HG02642 (cell line): ENCODE measurements at regions not wholly inside any gene's neighbourhood (a gene's known extent, or its start where the extent isn't known, plus 50 kb on each side); places are given as distances from the start of the nearest gene placed in this dataset.
"Not testable (repeated sequence)": the region's sequence is repeated elsewhere in the genome, so short reads cannot be mapped to it uniquely, and the experiment has no call there.

ENCODE experiments used
- ATAC-seq: cut with Tn5 transposase; IDR thresholded peaks from one replicate; pipeline ENCODE4 v1.9.1; 2021; ENCODE audit warnings: mild to moderate bottlenecking; ENCODE audit not compliant: unreplicated experiment, poor library complexity

DNA sequence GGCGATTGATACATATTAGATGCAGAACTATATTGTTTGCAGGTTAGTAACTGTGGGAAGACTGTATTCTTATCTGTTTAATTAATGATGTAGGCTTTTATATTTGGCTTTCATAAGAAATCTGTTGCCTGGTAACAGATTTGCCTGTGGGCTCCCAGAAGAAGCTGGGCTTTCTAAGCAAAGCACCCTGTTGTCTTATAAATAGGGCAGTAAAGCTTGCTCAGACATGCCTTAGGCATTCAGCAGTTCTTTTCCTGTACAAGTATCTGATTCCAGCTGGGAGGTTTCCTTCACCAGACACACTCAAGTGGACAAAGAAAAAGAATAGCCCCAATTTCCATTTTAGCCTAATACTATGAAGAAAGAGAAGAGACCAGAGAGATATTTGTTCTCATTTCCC is 524.0 kb downstream of the LRRIQ3 start:
- no peak for ATAC-seq

DNA sequence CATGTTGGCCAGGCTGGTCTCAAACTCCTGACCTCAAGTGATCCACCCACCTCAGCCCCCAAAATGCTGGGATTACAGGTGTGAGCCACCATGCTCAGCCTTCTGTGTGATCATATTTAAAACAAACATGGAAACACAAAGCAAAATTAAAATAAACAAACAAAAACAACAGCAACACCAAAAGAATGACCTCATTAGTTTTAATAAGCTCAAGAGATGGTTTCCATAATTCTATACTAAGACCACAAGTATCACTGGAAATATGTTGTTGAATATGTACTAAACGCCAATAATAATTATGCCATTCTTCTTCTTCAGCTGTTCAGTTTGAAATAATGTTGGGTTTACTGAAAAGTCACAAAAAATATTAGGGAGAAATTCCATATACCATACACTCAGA is 526.4 kb downstream of the LRRIQ3 start:
- no peak for ATAC-seq

DNA sequence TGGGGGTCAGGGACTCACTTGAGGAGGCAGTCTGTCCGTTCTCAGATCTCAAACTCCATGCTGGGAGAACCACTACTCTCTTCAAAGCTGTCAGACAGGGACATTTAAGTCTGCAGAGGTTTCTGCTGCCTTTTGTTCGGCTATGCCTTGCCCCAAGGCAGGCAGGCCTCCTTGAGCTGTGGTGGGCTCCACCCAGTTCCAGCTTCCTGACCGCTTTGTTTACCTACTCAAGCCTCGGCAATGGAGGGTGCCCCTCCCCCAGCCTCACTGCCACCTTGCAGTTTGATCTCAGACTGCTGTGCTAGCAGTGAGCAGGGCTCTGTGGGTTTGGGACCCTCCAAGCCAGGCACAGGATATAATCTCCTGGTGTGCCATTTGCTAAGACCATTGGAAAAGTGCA is 530.0 kb downstream of the LRRIQ3 start:
- ATAC-seq: not testable (repeated sequence)

DNA sequence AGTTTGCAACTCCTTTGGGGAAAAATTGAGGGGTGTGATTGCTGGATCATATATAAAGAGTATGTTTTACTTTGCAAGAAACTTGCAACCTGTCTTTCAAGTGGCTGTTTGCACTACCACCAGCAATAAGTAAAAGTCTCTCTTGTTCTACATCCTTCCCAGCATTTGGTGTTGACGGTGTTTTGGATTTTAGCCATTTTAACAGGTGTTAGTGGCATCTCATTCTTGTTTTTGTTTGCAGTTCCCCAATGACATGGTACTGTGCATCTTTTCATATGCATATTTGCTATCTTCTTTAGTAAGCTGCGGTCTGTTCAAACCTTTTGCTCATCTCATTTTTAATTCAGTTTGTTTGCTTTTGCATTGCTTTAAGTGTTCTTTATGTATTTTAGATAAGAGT is 535.5 kb downstream of the LRRIQ3 start:
- ATAC-seq: no peak

DNA sequence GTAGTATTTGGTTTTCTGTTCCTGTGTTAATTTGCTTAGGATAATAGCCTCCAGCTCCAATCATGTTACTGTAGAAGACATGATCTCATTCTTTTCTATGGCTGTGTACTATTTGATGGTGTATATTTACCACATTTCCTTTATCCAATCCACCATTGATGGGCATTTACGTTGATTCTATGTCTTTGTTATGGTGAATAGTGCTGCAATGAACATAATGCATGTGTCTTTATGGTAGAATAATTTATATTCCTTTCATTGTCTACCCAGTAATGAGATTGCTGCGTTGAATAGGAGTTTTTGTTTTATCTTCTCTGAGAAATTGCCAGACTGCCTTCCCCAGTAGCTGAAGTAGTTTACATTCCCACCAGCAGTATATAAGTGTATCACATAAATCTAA is 538.8 kb downstream of the LRRIQ3 start:
- ATAC-seq: no peak

DNA sequence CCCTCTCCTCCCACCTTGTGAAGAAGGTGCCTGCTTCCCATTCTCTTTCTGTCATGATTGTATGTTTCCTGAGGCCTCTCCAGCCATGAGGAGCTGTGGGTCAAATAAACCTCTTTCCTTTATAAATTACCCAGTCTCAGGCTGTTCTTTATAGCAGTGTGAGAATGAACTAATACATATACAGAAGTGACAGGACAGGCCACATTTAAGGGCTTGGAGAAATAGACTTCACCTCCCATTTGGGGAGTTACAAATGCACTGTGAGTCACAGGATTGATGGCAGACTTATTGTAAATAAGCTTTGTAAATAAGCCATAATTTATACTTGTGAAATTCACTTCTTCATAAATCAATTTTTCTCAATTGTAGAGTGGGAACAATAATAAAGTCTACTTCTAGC is 543.3 kb downstream of the LRRIQ3 start:
- ATAC-seq: no peak

DNA sequence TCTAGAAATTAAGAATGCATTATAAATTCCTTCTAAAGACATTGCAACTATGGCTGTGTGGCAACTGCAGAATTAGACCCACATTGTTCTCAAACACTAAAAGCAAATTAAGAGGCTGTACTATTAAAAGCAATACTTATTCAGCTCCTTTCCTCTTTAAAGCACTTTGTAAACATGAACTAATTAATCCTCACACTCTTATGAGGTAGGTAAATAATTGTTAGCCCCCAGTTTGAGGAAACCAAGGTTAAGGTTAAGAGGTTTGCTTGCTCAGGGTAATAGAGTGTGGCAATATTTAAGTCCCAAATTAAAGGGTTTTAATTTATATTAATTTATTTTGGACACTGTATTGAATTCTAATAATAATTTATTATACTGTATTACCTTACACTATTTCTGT is 553.8 kb downstream of the LRRIQ3 start:
- ATAC-seq: no peak

DNA sequence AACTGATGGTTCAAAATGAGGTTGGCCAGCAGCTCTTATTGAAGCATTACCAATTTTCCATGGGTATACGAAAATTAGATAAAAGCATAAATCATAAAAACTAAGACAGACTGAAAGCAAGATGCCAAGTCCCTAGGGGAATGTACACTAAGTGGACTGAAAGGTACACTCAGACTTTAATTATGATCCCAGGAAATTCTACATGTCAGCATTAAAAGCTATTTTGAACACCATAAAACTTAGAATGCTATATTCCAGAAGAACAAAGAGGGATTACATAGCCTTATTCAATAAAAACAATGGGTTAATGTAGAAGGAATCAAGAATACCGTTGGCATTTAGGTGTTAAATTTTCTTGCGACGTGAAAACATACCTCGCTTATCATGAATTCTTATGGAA is 558.5 kb downstream of the LRRIQ3 start:
- no peak for ATAC-seq

DNA sequence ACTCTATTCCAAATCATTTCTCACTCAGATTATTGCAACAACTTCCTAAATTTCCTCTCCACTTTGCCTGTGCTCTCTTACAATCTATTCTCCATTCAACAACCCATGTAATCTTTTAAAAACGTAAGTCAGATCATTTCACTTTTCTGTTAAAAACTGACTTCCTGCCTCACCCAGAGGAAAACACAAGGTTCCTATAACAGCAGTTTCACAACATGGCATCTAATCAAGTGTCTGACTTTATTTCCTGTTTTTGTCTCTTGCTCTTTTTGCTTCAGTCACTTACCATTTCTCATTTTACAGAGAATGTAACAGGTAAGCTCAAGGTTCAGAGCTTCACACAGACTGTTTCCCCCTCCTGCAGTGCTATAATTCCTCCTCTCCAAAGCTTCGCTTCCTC is 560.7 kb downstream of the LRRIQ3 start:
- ATAC-seq: no peak

DNA sequence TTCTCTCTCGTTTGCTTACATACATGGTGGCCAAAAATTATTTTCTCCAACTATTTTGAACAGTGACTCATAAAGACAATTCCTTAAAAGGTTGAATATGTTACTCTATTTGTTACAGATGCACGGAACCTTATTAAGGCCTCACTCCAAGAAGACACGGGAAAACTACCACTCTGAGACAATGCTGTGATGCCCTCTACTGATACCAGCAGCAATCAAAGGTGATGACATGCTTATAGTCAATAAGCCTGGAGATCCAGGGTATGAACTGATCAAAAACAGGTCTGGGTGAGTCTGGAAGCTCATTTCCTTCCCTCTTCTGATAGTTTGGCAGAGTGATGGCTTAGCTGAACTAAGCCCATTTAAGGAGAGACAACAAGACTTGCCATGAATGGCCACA is 563.0 kb downstream of the LRRIQ3 start:
- no peak for ATAC-seq

DNA sequence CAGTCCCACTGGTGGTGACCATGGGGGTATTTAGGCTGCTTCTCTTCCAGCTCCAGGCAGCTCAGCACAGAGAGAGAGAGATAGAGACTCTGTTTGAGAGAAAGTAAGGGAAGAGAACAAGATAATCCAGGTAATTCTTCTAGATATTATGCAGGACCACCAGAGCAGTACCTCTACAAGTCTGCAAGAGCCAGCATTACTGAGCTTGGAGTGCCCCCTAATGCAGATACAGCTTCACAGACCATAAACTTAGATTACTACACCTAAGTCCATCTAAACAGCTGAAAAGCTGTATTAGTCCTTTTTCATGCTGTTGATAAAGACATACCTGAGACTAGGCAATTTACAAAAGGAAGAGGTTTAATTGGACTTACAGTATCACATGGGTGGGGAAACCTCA is 570.3 kb downstream of the LRRIQ3 start:
- ATAC-seq: no peak

DNA sequence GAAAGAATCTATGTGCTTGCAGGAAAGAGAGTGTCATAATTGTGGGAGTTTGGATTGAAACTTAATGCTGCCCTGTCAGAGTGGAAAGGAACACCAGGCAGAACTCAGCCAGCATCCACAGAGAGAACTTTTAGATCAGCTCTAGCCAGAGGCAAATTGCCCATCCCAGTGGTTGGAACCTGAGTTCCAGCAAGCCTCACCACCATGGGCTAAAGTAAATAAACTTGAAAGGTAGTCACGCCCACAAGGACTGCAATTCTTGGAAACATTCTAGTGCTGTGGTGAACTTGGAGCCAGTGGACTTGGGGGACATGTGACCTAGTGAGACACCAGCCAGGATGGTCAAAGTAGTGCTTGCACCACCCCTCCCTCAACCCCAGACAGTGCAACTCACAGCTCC is 571.6 kb downstream of the LRRIQ3 start:
- no peak for ATAC-seq

DNA sequence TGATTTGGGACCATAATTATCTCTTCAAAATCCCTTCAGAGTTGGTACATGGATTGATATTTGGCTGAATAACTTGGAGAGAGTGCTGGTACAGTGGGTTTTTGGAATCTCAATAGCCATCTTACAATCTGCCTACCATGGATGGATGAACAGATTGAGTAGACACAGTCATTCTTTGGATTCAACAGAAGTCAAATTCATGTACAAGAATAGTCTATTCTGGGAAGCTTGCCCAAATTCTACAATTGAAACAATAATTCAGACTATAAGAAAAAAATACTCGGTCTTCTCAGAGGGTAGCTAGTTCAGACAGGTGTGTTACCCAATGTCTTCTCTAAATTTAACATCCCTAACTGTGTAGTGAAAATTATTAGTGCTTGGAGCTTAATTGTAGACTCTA is 574.0 kb downstream of the LRRIQ3 start:
- no peak for ATAC-seq

DNA sequence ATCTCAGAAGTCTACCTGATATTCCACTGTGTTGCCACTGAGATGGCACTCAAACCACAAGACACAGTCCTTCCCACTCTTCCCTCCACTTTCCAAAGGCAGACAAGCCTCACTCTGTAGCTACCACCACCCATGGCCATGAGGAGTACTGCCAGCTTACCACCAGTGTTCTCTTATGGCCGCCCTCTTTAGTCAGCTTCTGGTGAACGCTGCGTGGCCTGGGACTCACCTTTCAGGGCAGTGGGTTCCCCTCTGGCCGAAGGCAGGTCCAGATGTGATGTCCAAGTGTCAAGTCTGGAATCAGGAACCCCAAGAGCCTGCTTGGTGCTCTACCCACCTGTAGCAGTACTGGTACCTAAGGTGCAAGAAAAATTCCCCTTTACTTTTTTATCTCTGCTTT is 580.8 kb downstream of the LRRIQ3 start:
- no peak for ATAC-seq

DNA sequence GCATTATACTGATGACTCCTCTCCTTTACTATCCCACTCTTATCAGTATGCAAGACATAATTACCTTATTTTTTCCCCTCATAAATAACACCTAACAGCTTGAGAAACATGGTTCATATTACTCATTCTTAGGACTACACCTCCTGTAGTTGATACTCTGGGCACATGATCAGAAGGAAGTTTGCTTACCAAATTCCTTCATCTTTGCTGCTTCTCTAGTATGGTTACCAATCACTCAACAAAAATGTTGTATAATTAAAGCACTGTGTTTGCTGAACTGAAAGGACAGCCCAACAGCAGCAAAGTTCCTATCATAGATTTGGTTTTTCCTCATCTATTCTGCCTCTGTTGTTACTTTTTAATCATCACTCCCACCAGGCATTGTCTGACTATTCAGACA is 586.3 kb downstream of the LRRIQ3 start:
- no peak for ATAC-seq

DNA sequence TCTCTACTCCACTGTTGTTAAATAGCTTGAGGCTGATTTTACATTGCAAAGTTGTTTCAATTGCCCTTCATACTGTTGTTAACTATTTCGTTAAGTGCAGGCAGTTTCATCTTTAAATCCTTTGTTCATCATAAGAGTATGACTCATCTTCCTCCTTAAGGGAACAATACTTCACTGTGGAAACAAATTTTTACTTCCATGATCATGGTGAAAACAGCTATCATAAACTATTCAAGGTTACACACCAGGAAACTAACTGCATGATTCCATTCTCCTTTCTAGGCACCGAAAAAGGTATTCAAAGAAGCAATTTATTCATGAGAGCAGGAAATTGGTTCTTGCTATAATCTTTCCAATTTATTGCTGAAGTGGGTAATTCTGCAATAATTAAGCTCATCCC is 593.2 kb downstream of the LRRIQ3 start:
- ATAC-seq: no peak

DNA sequence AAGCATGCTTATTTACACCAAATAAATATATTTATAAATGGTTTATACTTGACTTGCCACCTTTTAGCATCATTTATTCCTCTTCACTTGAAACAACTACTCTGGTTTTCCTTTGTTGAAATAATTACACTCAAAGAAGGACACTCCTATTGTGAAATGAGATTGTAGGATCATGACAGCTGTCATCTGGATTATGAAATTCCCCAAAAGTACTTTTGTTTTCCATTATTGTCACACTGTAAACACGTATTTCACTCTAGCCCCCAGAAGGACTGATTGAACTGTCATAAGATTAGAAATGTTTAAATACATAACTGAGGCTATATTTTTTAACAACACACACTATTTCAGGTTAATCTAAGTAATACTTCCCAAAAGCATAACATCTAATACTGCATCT is 593.8 kb downstream of the LRRIQ3 start:
- no peak for ATAC-seq

DNA sequence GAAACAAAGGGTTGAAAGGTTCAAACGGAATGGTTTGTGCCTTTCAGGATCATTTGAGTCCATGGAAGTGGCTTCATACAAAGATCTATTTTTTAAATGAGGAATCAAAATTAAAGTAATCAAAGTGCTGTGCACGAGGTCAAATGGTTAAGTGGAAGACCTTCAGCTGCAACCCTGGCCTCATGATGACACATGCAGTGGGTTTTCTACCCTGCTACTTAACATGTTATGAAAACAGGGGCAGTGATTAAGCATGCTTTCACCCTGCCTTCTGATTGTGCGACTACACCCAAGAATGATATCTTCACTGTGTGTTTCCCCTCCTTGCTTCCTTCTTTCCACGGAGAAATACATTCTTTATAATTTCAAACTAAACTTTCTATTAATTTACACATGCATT is 604.2 kb downstream of the LRRIQ3 start:
- no peak for ATAC-seq

DNA sequence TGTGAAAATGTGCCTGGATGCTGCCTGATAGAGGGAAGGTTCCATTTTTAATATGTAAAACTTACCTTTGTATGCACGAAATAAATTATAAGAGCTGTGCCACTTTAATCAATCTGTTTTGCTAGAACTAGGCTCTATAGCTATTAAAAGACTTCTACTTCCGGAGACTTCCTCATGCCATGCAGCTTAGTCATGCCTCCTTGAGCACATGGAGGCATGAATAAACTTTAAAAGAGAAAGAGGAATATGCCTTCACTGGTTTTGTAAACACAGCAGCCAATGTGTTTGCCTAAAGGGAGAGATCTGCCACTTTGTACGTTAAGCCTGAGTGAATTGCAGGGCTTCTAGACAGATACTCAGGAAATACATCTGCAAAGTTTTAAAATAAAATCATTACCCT is 604.6 kb downstream of the LRRIQ3 start:
- ATAC-seq: no peak

DNA sequence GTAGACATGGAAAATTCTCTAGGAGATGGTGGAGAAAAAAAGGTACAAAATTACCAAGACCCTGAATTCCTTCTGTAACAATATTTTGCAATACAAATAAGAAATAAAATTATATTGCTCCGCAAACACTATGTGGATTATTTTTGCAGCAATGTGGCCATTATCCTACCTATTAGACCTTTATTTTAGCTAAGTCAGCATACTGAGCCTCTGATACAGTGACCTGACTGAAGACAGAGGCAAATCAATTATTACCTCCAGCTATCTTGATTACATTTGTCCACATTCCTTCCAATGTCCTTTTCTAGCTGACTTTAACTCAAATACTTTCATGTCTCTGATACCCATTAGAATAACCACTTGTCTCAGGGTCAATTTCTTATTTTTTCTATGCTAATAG is 610.9 kb downstream of the LRRIQ3 start:
- no peak for ATAC-seq

DNA sequence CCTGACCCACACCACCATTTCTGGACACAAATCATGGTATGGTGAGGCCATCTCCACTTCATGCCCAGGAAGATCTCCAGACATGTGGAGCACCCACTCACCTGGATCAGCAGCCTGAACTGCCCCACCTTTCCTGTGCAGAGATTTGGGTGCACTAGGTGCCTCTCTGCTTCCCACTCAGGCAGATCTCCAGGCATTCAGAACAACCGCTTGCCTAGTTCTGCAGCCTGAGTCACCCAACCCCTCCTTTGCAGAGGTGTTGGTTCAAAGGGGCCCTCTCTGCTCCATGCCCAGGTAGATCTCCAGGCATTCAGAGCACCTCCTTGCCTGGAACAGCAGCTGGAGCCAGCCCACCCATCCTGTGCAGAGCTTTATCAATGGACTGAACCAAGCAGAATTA is 620.8 kb downstream of the LRRIQ3 start:
- no peak for ATAC-seq

DNA sequence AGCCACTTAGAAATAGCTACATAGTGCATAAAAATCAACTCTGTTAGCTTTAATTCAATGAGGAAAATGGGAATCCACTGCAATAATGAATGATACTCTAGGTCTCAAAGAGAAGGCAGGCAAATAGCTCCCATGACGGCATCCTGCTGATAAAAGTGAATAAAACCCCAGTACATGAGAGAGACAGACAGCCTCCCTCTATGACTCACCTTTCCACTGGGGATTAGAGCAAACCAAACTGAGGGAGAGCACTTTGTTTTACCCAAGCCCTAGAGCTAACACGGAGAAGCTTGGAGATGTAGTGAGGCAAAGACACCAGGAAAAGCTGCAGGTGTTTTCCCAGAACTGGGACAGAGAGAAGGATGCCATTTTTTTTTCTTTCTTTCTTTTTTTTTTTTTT is 621.9 kb downstream of the LRRIQ3 start:
- ATAC-seq: no peak

DNA sequence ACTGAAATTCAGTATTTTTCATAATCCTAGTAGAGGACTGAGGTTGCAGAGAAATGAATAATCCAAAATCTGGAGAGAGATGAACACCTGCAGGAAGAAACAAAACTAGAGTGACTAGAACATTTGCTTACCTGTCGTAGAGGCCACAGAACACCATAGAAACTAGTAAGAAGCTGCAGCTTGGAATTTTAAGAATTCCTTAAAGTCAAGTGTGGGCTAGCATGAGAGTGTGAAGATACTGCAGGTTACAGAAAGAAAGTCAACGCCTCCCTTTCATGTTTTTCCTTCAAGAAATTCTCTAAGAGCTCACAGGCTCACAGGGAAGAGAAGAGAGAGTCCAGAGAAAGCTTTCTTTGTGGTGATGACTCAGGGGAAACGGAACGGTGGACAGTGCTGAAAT is 633.7 kb downstream of the LRRIQ3 start:
- ATAC-seq: no peak

DNA sequence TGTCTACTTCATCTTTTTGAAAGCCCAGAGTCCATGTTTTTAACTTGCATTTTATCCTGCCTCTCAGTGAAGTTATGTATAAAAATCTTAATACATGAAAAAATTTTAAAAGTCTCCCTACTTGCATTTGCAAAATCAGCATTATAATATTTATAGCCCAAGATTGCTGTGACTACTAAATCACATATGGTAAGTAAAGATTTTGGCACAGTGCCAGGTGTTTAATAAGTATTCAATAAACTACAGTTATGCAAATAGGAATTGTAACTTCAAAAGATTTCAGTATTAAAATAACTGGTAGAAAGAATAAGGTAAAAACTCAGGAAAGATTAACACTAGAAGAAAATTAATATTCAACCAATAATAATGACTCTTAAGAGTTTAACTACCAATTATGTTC is 641.7 kb downstream of the LRRIQ3 start:
- ATAC-seq: no peak
